Endothelial cell of umbilical vein (primary cell): ENCODE measurements at regions not wholly inside any gene's neighbourhood (a gene's known extent, or its start where the extent isn't known, plus 50 kb on each side); places are given as distances from the start of the nearest gene placed in this dataset.

Experiments
- BruUV-seq: library from RNA; stranded (reverse); fragments of 400-500 nt; replicated peaks from 2 replicates; lab custom pipeline; 2021; lab: Mats Ljungman, UMichigan
- CTCF ChIA-PET: fragments of 300-600, 350-600 bp; sonication (Branson Sonifier 250); formaldehyde crosslinking; loops from one replicate; lab custom pipeline; 2021; ENCODE audit warnings: antibody characterized with exemption, inconsistent platforms; lab: Charles Lee
- POLR2A ChIA-PET: fragments of 300-600, 350-600 bp; sonication (Branson Sonifier 250); formaldehyde crosslinking; loops from one replicate; lab custom pipeline; 2021; ENCODE audit warnings: antibody characterized with exemption, inconsistent platforms; lab: Charles Lee
- DNase-seq: peaks from one replicate; pipeline ENCODE4 v3.0.0-alpha.2; 2011; ENCODE audit warnings: low read depth, low spot score
- FAIRE-seq: peaks from 2 replicates; lab custom pipeline; 2011; peaks lifted over from hg19 to GRCh38; lab: Jason Lieb, UNC
- H2AFZ ChIP-seq: 2 replicates; pipeline ENCODE4 v1.6.0; 2012; ENCODE audit warnings: low read depth, low read length, control low read depth, inconsistent platforms
- H3K27ac ChIP-seq: 2 replicates; pipeline ENCODE4 v1.5.1; 2011; ENCODE audit warnings: low read depth, mild to moderate bottlenecking, control low read depth, low read length, moderate library complexity; ENCODE audit not compliant: insufficient read depth
- H3K27me3 ChIP-seq, 2 experiments: 2 replicates each; pipeline versions ENCODE4 v1.6.0 to v1.6.1; 2011; ENCODE audit warnings: low read length in 2 of 2, mixed read lengths in 1 of 2; ENCODE audit not compliant: control insufficient read depth in 2 of 2, insufficient read depth in 2 of 2
- H3K36me3 ChIP-seq, 2 experiments: 2 replicates in 1 of 2; 3 replicates in 1 of 2; pipeline ENCODE4 v1.5.1; 2011; ENCODE audit warnings: low read length in 2 of 2, mild to moderate bottlenecking in 1 of 2, moderate library complexity in 1 of 2; ENCODE audit not compliant: control insufficient read depth in 2 of 2, insufficient read depth in 2 of 2; ENCODE audit errors: extremely low read depth in 1 of 2
- H3K4me1 ChIP-seq: 3 replicates; pipeline ENCODE4 v1.5.1; 2011; ENCODE audit warnings: mild to moderate bottlenecking, low read length; ENCODE audit not compliant: control insufficient read depth, insufficient read depth; ENCODE audit errors: extremely low read depth
- H3K4me2 ChIP-seq: 2 replicates; pipeline ENCODE4 v1.6.1; 2011; ENCODE audit warnings: low read length, control low read depth, mixed read lengths; ENCODE audit not compliant: insufficient read depth
- H3K4me3 ChIP-seq, 3 experiments: fragments of 200-600 bp in 1 of 3; sonication (generic), shearing (Covaris generic) in 1 of 3; replicated peaks in 1 of 3; 2 replicates each; pipeline ENCODE4 v1.5.1; 2011 to 2016; ENCODE audit warnings: control low read depth in 3 of 3, low read length in 3 of 3, mild to moderate bottlenecking in 2 of 3, inconsistent platforms in 1 of 3, low read depth in 1 of 3, moderate library complexity in 1 of 3; ENCODE audit not compliant: insufficient read depth in 1 of 3
- H3K79me2 ChIP-seq: 2 replicates; pipeline ENCODE4 v1.6.0; 2012; ENCODE audit warnings: low read length, inconsistent platforms; ENCODE audit not compliant: control insufficient read depth, insufficient read depth
- H3K9ac ChIP-seq: replicated peaks from 2 replicates; pipeline ENCODE3; 2011; ENCODE audit warnings: low read length, control low read depth; ENCODE audit not compliant: insufficient read depth; ENCODE audit errors: extremely low read depth
- H3K9me1 ChIP-seq: replicated peaks from 3 replicates; pipeline ENCODE4 v1.6.0; 2011; ENCODE audit warnings: mild to moderate bottlenecking, low read length; ENCODE audit not compliant: control insufficient read depth, insufficient read depth; ENCODE audit errors: extremely low read depth
- H3K9me3 ChIP-seq: replicated peaks from 2 replicates; pipeline ENCODE4 v1.5.1; 2012; ENCODE audit warnings: low read length, inconsistent platforms; ENCODE audit not compliant: control insufficient read depth, insufficient read depth
- H4K20me1 ChIP-seq: replicated peaks from 2 replicates; pipeline ENCODE3; 2011; ENCODE audit warnings: mild to moderate bottlenecking, low read length; ENCODE audit not compliant: control insufficient read depth, insufficient read depth; ENCODE audit errors: extremely low read depth
- CTCF ChIP-seq, 2 donors: IDR thresholded peaks; 1 replicate in 1 of 2; 2 replicates in 1 of 2; pipeline ENCODE4 v1.5.1; 2011; ENCODE audit warnings: low read length in 2 of 2, mild to moderate bottlenecking in 2 of 2, moderate library complexity in 2 of 2, control low read depth in 1 of 2, inconsistent platforms in 1 of 2, low read depth in 1 of 2; ENCODE audit not compliant: insufficient read depth in 1 of 2; ENCODE audit errors: extremely low read depth in 1 of 2
- EZH2 ChIP-seq: IDR thresholded peaks from 2 replicates; pipeline ENCODE4 v1.6.1; 2012; ENCODE audit warnings: borderline replicate concordance, low read depth, mild to moderate bottlenecking, moderate library complexity, low read length, inconsistent platforms; ENCODE audit not compliant: severe bottlenecking
- FOS ChIP-seq: IDR thresholded peaks from 2 replicates; pipeline ENCODE4 v1.6.1; 2011; ENCODE audit warnings: mild to moderate bottlenecking, low read length, moderate library complexity, borderline replicate concordance; ENCODE audit not compliant: insufficient read depth
- GATA2 ChIP-seq: IDR thresholded peaks from 2 replicates; pipeline ENCODE4 v1.7.0; 2011; ENCODE audit warnings: low read depth, mild to moderate bottlenecking, moderate library complexity, mixed read lengths, low read length; ENCODE audit not compliant: insufficient read length, insufficient read depth
- JUN ChIP-seq: IDR thresholded peaks from 2 replicates; pipeline ENCODE4 v1.6.1; 2011; ENCODE audit warnings: borderline replicate concordance, low read depth; ENCODE audit not compliant: insufficient read length, insufficient read depth
- MAX ChIP-seq: IDR thresholded peaks from 2 replicates; pipeline ENCODE4 v1.6.1; 2011; ENCODE audit not compliant: insufficient read depth, insufficient read length
- MYC ChIP-seq: IDR thresholded peaks from one replicate; pipeline ENCODE4 v1.6.1; 2011; ENCODE audit warnings: mild to moderate bottlenecking, low read depth, low read length
- POLR2A ChIP-seq: IDR thresholded peaks from 2 replicates; pipeline ENCODE4 v1.6.1; 2012; ENCODE audit warnings: low read depth, mild to moderate bottlenecking, control low read depth, low read length
- POLR2AphosphoS5 ChIP-seq: IDR thresholded peaks from 2 replicates; pipeline ENCODE4 v1.6.1; 2012; ENCODE audit warnings: low read depth, mild to moderate bottlenecking, control low read depth, low read length, moderate library complexity; ENCODE audit not compliant: insufficient read depth
- dilution Hi-C: fragments of 300-500 bp; cut with MboI; formaldehyde crosslinking; loops from one replicate; pipeline ENCODE4 v1.15.0; 2019; ENCODE audit warnings: low sequenced_read_pairs; ENCODE audit not compliant: extremely low pct_ligation_motif_present
- intact Hi-C: fragments of 100-400 bp; cut with micrococcal nuclease; formaldehyde crosslinking; loops from one replicate; pipeline ENCODE4 v1.10.0; 2022

GRCh38 chr1:82829527-82829926 is 1028.8 kb downstream of the ADGRL2 start:
- no peak overlapping the region for H3K9ac ChIP-seq
- H3K27ac ChIP-seq = no peak overlapping the region
- intact Hi-C loops = no loop called here
- BruUV-seq = no TSS peak
- FAIRE-seq = no peak
- H3K9me3 ChIP-seq = no peaks in the 10 kb centered on the region
- TF ChIP-seq CTCF (IDR thresholded peaks at IDR 0.05; ENCODE audit: extremely low read depth in 1 of 2, insufficient read depth in 1 of 2, low read depth in 1 of 2, low read length in 2 of 2) = no peak
- no peak for TF ChIP-seq POLR2AphosphoS5
- TF ChIP-seq JUN = no peak
- TF ChIP-seq FOS = no peak
- dilution Hi-C loops = no loop called here
- H4K20me1 ChIP-seq = no peaks in the 10 kb centered on the region
- CTCF ChIA-PET = no interaction called here
- H3K27me3 ChIP-seq = no peaks in the 10 kb centered on the region
- H3K4me1 ChIP-seq = no peaks in the 10 kb centered on the region
- POLR2A ChIA-PET = no interaction called here
- no peaks in the 10 kb centered on the region for H3K9me1 ChIP-seq
- H3K36me3 ChIP-seq = no peaks in the 10 kb centered on the region
- no peak overlapping the region for H3K4me3 ChIP-seq
- H3K4me2 ChIP-seq = no peak overlapping the region
- H3K79me2 ChIP-seq = no peaks in the 10 kb centered on the region
- DNase-seq = peak; percentile 4
- no peak overlapping the region for H2AFZ ChIP-seq

GRCh38 chr1:82823876-82824275 is 1023.1 kb downstream of the ADGRL2 start:
- Histone ChIP-seq H2AFZ (no peak overlapping the region), H3K9me3 (no peaks in the 10 kb centered on the region), H3K79me2 (no peaks in the 10 kb centered on the region), H4K20me1 (no peaks in the 10 kb centered on the region), H3K4me2 (no peak overlapping the region), H3K27ac (no peak overlapping the region), H3K4me3 (no peak overlapping the region), H3K9ac (no peak overlapping the region), H3K4me1 (peaks cover 2% of the 10 kb centered on the region), H3K36me3 (no peaks in the 10 kb centered on the region), H3K9me1 (no peaks in the 10 kb centered on the region), H3K27me3 (no peaks in the 10 kb centered on the region)
- DNase-seq (no peak), FAIRE-seq (no peak)
- POLR2A ChIA-PET = interaction anchor here (0.7 kb wide), 1 partner anchor 182 kb away, joined by 9 read pairs; no protein-coding TSS in a partner anchor
- intact Hi-C loops = no loop called here
- CTCF ChIA-PET = no interaction called here
- no TSS peak for BruUV-seq
- dilution Hi-C loops = no loop called here
- TF ChIP-seq CTCF (IDR thresholded peaks at IDR 0.05; ENCODE audit: extremely low read depth in 1 of 2, insufficient read depth in 1 of 2, low read depth in 1 of 2, low read length in 2 of 2) (no peak), MAX (no peak), GATA2 (no peak), MYC (no peak), JUN (no peak), POLR2AphosphoS5 (no peak), FOS (no peak), POLR2A (no peak), EZH2 (no peak)
